ENCODE measurements at regions not wholly inside any gene's neighbourhood (a gene's known extent, or its start where the extent isn't known, plus 50 kb on each side); places are given as distances from the start of the nearest gene placed in this dataset.

DNA sequence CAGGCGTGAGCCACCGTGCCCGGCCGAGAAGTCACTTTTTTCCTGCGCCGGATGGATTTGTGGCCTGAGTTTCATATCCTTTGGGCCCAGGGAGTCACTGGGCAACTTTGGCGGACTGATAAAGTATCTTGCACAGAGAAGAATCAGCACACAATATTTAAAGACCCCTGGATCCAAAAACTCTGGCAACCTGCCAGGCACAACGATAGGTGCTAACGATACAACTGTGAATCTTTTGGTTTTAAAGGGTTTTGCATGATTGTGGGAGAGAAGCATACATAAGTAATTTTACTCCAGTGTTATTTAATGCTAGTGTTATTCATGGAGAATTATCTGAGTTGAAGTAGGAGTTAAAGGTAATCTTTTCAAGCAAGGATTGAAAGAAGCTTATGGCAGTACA, 85.3 kb downstream of the TAF11L14 start (continued):
- TF ChIP-seq SP2 (IDR thresholded peaks at IDR 0.05; ENCODE audit: low read length) (no peak), SRF (IDR thresholded peaks at IDR 0.05; ENCODE audit: low read depth, low read length) (no peak), TCF12 (IDR thresholded peaks at IDR 0.05; ENCODE audit: low read depth, low read length) (no peak)

Measured in H1 (cell line).